ENCODE measurements at regions not wholly inside any gene's neighbourhood (a gene's known extent, or its start where the extent isn't known, plus 50 kb on each side); places are given as distances from the start of the nearest gene placed in this dataset.

- TF ChIP-seq EZH2 (IDR thresholded peaks at IDR 0.05; ENCODE audit: borderline replicate concordance, low read length): no peak
- TF ChIP-seq CTCF (IDR thresholded peaks at IDR 0.05; ENCODE audit: low read length): no peak
These were observed 228.2 kb upstream of the PWP1 start for GRCh38 chr12:107457362-107457935.

Measured in OCI-LY1 (cell line).